Liver (tissue), 8 donors: ENCODE measurements at regions not wholly inside any gene's neighbourhood (a gene's known extent, or its start where the extent isn't known, plus 50 kb on each side); places are given as distances from the start of the nearest gene placed in this dataset.

Experiments
- DNase-seq: peaks from one replicate; pipeline ENCODE4 v3.0.0-alpha.2; 2017; ENCODE audit warnings: low spot score
- H3K27ac ChIP-seq, 2 donors: one replicate each; pipeline ENCODE4 v1.7.0; 2013; ENCODE audit warnings: inconsistent platforms in 2 of 2, low read length in 2 of 2, control low read depth in 1 of 2, low read depth in 1 of 2, mild to moderate bottlenecking in 1 of 2
- H3K27me3 ChIP-seq, 4 donors: one replicate each; pipeline versions ENCODE4 v1.6.1 to v1.7.0; 2013; ENCODE audit warnings: low read length in 3 of 4, inconsistent platforms in 1 of 4, mild to moderate bottlenecking in 1 of 4, moderate library complexity in 1 of 4; ENCODE audit not compliant: control insufficient read depth in 4 of 4, insufficient read depth in 4 of 4
- H3K36me3 ChIP-seq, 4 donors: one replicate each; pipeline versions ENCODE4 v1.6.1 to v1.7.0; 2013; ENCODE audit warnings: low read length in 3 of 4, mild to moderate bottlenecking in 3 of 4, low read depth in 1 of 4, moderate library complexity in 1 of 4; ENCODE audit not compliant: control insufficient read depth in 4 of 4, insufficient read depth in 3 of 4
- H3K4me1 ChIP-seq, 4 donors: one replicate each; pipeline versions ENCODE4 v1.6.1 to v1.7.0; 2013; ENCODE audit warnings: low read length in 3 of 4, mild to moderate bottlenecking in 3 of 4, moderate library complexity in 1 of 4; ENCODE audit not compliant: control insufficient read depth in 4 of 4, insufficient read depth in 4 of 4
- H3K4me3 ChIP-seq, 3 donors: one replicate each; pipeline versions ENCODE4 v1.6.1 to v1.7.0; 2013; ENCODE audit warnings: low read length in 3 of 3, control low read depth in 1 of 3, low read depth in 1 of 3, mild to moderate bottlenecking in 1 of 3
- H3K9ac ChIP-seq, 2 donors: one replicate each; pipeline ENCODE4 v1.7.0; 2013; ENCODE audit warnings: low read length in 2 of 2, mild to moderate bottlenecking in 2 of 2, moderate library complexity in 2 of 2, control low read depth in 1 of 2, low read depth in 1 of 2
- H3K9me3 ChIP-seq, 4 donors: one replicate each; pipeline versions ENCODE4 v1.6.1 to v1.7.0; 2013; ENCODE audit warnings: low read length in 3 of 4; ENCODE audit not compliant: control insufficient read depth in 4 of 4
- ATF3 ChIP-seq: IDR thresholded peaks from 2 replicates; pipeline ENCODE4 v1.6.1; 2016; ENCODE audit warnings: antibody characterized with exemption
- CTCF ChIP-seq: fragments of 150-350 bp; IDR thresholded peaks from 2 replicates; pipeline ENCODE4 v1.5.1; 2017; ENCODE audit warnings: improper control_type of control experiment, low read depth, low read length; ENCODE audit not compliant: missing input control
- EGR1 ChIP-seq, 2 donors: IDR thresholded peaks; 2 replicates each; pipeline ENCODE4 v1.6.1; 2016 to 2018; ENCODE audit warnings: antibody characterized with exemption in 2 of 2, low read depth in 2 of 2
- FOXA1 ChIP-seq: IDR thresholded peaks from 2 replicates; pipeline ENCODE4 v1.6.1; 2016; ENCODE audit warnings: antibody characterized with exemption
- FOXA2 ChIP-seq: IDR thresholded peaks from 2 replicates; pipeline ENCODE4 v1.6.1; 2016; ENCODE audit warnings: antibody characterized with exemption
- GABPA ChIP-seq, 2 donors: IDR thresholded peaks in 1 of 2; conservative IDR thresholded peaks in 1 of 2; 2 replicates each; pipeline ENCODE4 v1.6.1; 2016; ENCODE audit warnings: antibody characterized with exemption in 2 of 2, mild to moderate bottlenecking in 1 of 2, moderate library complexity in 1 of 2
- HNF4A ChIP-seq, 2 donors: conservative IDR thresholded peaks; 2 replicates each; pipeline ENCODE4 v1.6.1; 2016; ENCODE audit warnings: antibody characterized with exemption in 2 of 2, mild to moderate bottlenecking in 2 of 2
- HNF4G ChIP-seq: IDR thresholded peaks from 2 replicates; pipeline ENCODE4 v1.6.1; 2016; ENCODE audit warnings: antibody characterized with exemption
- JUND ChIP-seq, 2 donors: IDR thresholded peaks; 2 replicates each; pipeline ENCODE4 v1.6.1; 2016; ENCODE audit warnings: antibody characterized with exemption in 2 of 2
- MAX ChIP-seq: IDR thresholded peaks from 2 replicates; pipeline ENCODE4 v1.6.1; 2016; ENCODE audit warnings: antibody characterized with exemption
- NR2F2 ChIP-seq: IDR thresholded peaks from 2 replicates; pipeline ENCODE4 v1.6.1; 2016; ENCODE audit warnings: antibody characterized with exemption
- RAD21 ChIP-seq, 2 donors: IDR thresholded peaks; 2 replicates each; pipeline ENCODE4 v1.6.1; 2016; ENCODE audit warnings: antibody characterized with exemption in 2 of 2, mild to moderate bottlenecking in 2 of 2
- REST ChIP-seq: IDR thresholded peaks from 2 replicates; pipeline ENCODE4 v1.6.1; 2016; ENCODE audit warnings: antibody characterized with exemption, mild to moderate bottlenecking
- RXRA ChIP-seq, 2 donors: IDR thresholded peaks; 2 replicates each; pipeline ENCODE4 v1.6.1; 2017 to 2018; ENCODE audit warnings: antibody characterized with exemption in 2 of 2, mild to moderate bottlenecking in 1 of 2
- SP1 ChIP-seq: IDR thresholded peaks from 2 replicates; pipeline ENCODE4 v1.6.1; 2018; ENCODE audit warnings: antibody characterized with exemption, mild to moderate bottlenecking
- TAF1 ChIP-seq: conservative IDR thresholded peaks from 2 replicates; pipeline ENCODE4 v1.6.1; 2016; ENCODE audit warnings: antibody characterized with exemption, mild to moderate bottlenecking
- YY1 ChIP-seq: IDR thresholded peaks from 2 replicates; pipeline ENCODE4 v1.6.1; 2016; ENCODE audit warnings: antibody characterized with exemption, mild to moderate bottlenecking
- ZBTB33 ChIP-seq: IDR thresholded peaks from 2 replicates; pipeline ENCODE4 v1.6.1; 2016; ENCODE audit warnings: antibody characterized with exemption
- WGBS: extraction: QIAGEN DNeasy Blood & Tissue Kit; methylation state at CpG from one replicate; pipeline ENCODE4 v1.1.7; 2013; 5-methylcytosine and 5-hydroxymethylcytosine counted together
- donor health status: healthy.
- donor health status: healthy.
- donor health status: healthy.
- donor health status: healthy.
- donor health status: healthy.

- TF ChIP-seq RAD21 (IDR thresholded peaks at IDR 0.05), result no peak
- TF ChIP-seq TAF1, result no peak
- no peak for TF ChIP-seq HNF4G
- TF ChIP-seq SP1, result no peak
- TF ChIP-seq CTCF, result no peak
- no peak for TF ChIP-seq FOXA2
- no peak for TF ChIP-seq RXRA (IDR thresholded peaks at IDR 0.05)
- TF ChIP-seq EGR1 (IDR thresholded peaks at IDR 0.05; ENCODE audit: low read depth in 2 of 2), result no peak
- TF ChIP-seq NR2F2, result no peak
- no peak for TF ChIP-seq ZBTB33
- TF ChIP-seq JUND (IDR thresholded peaks at IDR 0.05), result no peak
- no peak for TF ChIP-seq REST
- TF ChIP-seq GABPA (IDR thresholded peaks at IDR 0.05 in 1 of 2, conservative IDR thresholded peaks at IDR 0.05 in 1 of 2), result no peak
- no peak for TF ChIP-seq YY1
- TF ChIP-seq ATF3, result no peak
- TF ChIP-seq MAX, result no peak
- TF ChIP-seq HNF4A (conservative IDR thresholded peaks at IDR 0.05), result no peak
- H3K4me3 ChIP-seq, result no peak overlapping the region
- no peaks in the 10 kb centered on the region for H3K27me3 ChIP-seq
- WGBS, result 77% methylated on average over 5 of the region's 5 CpGs
- no peaks in the 10 kb centered on the region for H3K36me3 ChIP-seq
- H3K9ac ChIP-seq, result no peak overlapping the region
- H3K9me3 ChIP-seq, result peaks cover 0 to 2% (median 0%) of the 10 kb centered on the region in 4 donors
- H3K27ac ChIP-seq, result no peak overlapping the region
- no peaks in the 10 kb centered on the region for H3K4me1 ChIP-seq
- DNase-seq, result no peak
These were observed 248.5 kb downstream of the BUB3 start for GRCh38 chr10:123402656-123403055.

GRCh38 chr10:123404357-123404756, 250.2 kb downstream of the BUB3 start:
- WGBS, result 87% methylated on average over 1 of the region's 1 CpG
- no peak overlapping the region for H3K27ac ChIP-seq
- no peak for DNase-seq
- H3K9me3 ChIP-seq, result peaks cover 0 to 2% (median 0%) of the 10 kb centered on the region in 4 donors
- H3K4me3 ChIP-seq, result no peak overlapping the region
- H3K36me3 ChIP-seq, result no peaks in the 10 kb centered on the region
- no peak overlapping the region for H3K9ac ChIP-seq
- H3K4me1 ChIP-seq, result no peaks in the 10 kb centered on the region
- H3K27me3 ChIP-seq, result no peaks in the 10 kb centered on the region
- TF ChIP-seq ZBTB33 (no peak), FOXA1 (no peak), RAD21 (IDR thresholded peaks at IDR 0.05) (no peak), YY1 (no peak), ATF3 (no peak), HNF4G (no peak), HNF4A (conservative IDR thresholded peaks at IDR 0.05) (no peak), JUND (IDR thresholded peaks at IDR 0.05) (no peak), NR2F2 (no peak), REST (no peak), GABPA (IDR thresholded peaks at IDR 0.05 in 1 of 2, conservative IDR thresholded peaks at IDR 0.05 in 1 of 2) (no peak), EGR1 (IDR thresholded peaks at IDR 0.05; ENCODE audit: low read depth in 2 of 2) (no peak)
